Lung (tissue), 11 donors: ENCODE measurements at regions not wholly inside any gene's neighbourhood (a gene's known extent, or its start where the extent isn't known, plus 50 kb on each side); places are given as distances from the start of the nearest gene placed in this dataset.
A peak's percentile ranks its signal among the peaks of the same experiment; 100 is the strongest.

Source experiments
- ATAC-seq: fragments of 200-7000 bp; cut with Tn5 transposase; one replicate; pipeline ENCODE4 v1.9.1; 2020; ENCODE audit warnings: moderate number of reproducible peaks; ENCODE audit not compliant: insufficient read depth, low FRiP score
- DNase-seq, 3 donors: peaks; one replicate each; pipeline ENCODE4 v3.0.0-alpha.2; 2013 to 2017
- H3K27ac ChIP-seq, 2 donors: one replicate each; pipeline ENCODE4 v1.5.1; 2013; ENCODE audit warnings: mild to moderate bottlenecking in 2 of 2, moderate library complexity in 2 of 2, control low read depth in 1 of 2, inconsistent platforms in 1 of 2, low read depth in 1 of 2, low read length in 1 of 2
- H3K27me3 ChIP-seq, 3 donors: one replicate each; pipeline ENCODE4 v1.5.1; 2013; ENCODE audit warnings: low read length in 2 of 3; ENCODE audit not compliant: control insufficient read depth in 3 of 3, insufficient read depth in 3 of 3
- H3K36me3 ChIP-seq, 4 donors: one replicate each; pipeline ENCODE4 v1.5.1; 2013; ENCODE audit warnings: low read length in 4 of 4, mild to moderate bottlenecking in 1 of 4, moderate library complexity in 1 of 4; ENCODE audit not compliant: control insufficient read depth in 4 of 4, insufficient read depth in 4 of 4
- H3K4me1 ChIP-seq, 5 donors: one replicate each; pipeline ENCODE4 v1.5.1; 2013; ENCODE audit warnings: low read length in 5 of 5, mild to moderate bottlenecking in 2 of 5, moderate library complexity in 1 of 5; ENCODE audit not compliant: control insufficient read depth in 5 of 5, insufficient read depth in 5 of 5
- H3K4me3 ChIP-seq: one replicate; pipeline ENCODE4 v1.5.1; 2013; ENCODE audit warnings: mild to moderate bottlenecking, control low read depth, moderate library complexity
- H3K9ac ChIP-seq, 2 donors: one replicate each; pipeline ENCODE4 v1.5.1; 2013; ENCODE audit warnings: low read length in 2 of 2, control low read depth in 1 of 2; ENCODE audit not compliant: insufficient read depth in 1 of 2
- H3K9me3 ChIP-seq, 4 donors: one replicate each; pipeline ENCODE4 v1.5.1; 2013; ENCODE audit warnings: low read length in 3 of 4, mild to moderate bottlenecking in 1 of 4, moderate library complexity in 1 of 4; ENCODE audit not compliant: control insufficient read depth in 4 of 4, insufficient read depth in 3 of 4
- WGBS, 2 donors: extraction: QIAGEN DNeasy Blood & Tissue Kit; methylation state at CpG; one replicate each; pipeline ENCODE4 v1.1.7; 2013; 5-methylcytosine and 5-hydroxymethylcytosine counted together
- TF ChIP-seq, protein P1 (sequence below): IDR thresholded peaks from 2 replicates; pipeline ENCODE4 v1.5.1; 2012; ENCODE audit warnings: mild to moderate bottlenecking; ENCODE audit errors: control extremely low read depth, extremely low read depth
- donor health status: control.
- donor health status: control.
- donor health status: Bipolar disorder and iron deficiency.
- donor health status: healthy.
- donor health status: DM: yes; HTN: yes; CAD: no.

DNA sequence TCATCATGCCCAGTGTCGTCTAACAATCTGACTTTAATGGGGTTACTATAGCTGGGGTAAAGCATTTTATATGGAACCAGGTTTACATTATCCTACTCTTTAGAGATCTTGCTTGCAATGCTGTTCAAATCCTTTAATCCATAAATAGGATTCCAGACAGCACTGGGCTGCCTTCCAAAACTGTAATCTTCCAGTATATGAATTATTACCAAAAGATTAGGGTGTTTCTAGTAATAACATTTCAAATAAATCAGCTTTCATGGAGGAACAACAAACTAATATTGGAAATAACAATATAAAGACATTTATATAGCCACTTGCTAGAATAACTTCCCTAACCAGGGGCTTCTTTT lies 88.6 kb upstream of the PLXNA2 start:
- Histone ChIP-seq H3K9ac (no peak overlapping the region), H3K4me1 (peaks cover 0 to 6% (median 0%) of the 10 kb centered on the region in 5 donors), H3K27me3 (peaks cover 0 to 3% (median 0%) of the 10 kb centered on the region in 3 donors), H3K4me3 (no peak overlapping the region), H3K27ac (no peak overlapping the region), H3K9me3 (no peaks in the 10 kb centered on the region), H3K36me3 (no peaks in the 10 kb centered on the region)
- ATAC-seq = no peak
- peak in 2 of 3 donors; percentile 22 to 41 for DNase-seq
- TF ChIP-seq, protein P1, sequence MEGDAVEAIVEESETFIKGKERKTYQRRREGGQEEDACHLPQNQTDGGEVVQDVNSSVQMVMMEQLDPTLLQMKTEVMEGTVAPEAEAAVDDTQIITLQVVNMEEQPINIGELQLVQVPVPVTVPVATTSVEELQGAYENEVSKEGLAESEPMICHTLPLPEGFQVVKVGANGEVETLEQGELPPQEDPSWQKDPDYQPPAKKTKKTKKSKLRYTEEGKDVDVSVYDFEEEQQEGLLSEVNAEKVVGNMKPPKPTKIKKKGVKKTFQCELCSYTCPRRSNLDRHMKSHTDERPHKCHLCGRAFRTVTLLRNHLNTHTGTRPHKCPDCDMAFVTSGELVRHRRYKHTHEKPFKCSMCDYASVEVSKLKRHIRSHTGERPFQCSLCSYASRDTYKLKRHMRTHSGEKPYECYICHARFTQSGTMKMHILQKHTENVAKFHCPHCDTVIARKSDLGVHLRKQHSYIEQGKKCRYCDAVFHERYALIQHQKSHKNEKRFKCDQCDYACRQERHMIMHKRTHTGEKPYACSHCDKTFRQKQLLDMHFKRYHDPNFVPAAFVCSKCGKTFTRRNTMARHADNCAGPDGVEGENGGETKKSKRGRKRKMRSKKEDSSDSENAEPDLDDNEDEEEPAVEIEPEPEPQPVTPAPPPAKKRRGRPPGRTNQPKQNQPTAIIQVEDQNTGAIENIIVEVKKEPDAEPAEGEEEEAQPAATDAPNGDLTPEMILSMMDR = no peak
- 74 to 97% methylated on average over 1 of the region's 1 CpG for WGBS, 2 donors

DNA sequence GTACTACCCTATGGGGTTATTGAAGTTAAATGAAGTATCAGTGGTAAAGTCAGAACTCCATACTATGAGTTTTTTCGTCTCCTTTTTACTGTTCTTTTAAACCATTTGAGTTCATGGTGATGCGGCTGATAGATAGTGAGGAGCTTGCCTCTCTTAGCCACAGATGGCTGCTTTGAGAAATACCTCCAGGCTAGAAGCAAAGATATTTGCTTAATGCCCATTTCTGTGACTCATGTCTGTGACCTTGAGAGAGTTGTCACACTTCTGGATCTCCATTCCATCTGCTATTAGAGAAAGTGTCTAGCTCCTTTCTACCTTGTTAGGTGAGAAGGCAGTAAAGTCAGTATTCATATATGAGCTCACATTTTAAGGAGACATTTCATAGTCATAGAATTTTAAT lies 89.5 kb upstream of the PLXNA2 start:
- H3K27me3 ChIP-seq = no peaks in the 10 kb centered on the region
- TF ChIP-seq, protein P1 = no peak
- no peak overlapping the region for H3K27ac ChIP-seq
- H3K4me1 ChIP-seq = peaks cover 0 to 6% (median 0%) of the 10 kb centered on the region in 5 donors
- 91 to 95% methylated on average over 2 of the region's 2 CpGs for WGBS, 2 donors
- no peak for DNase-seq
- no peak for ATAC-seq
- H3K9ac ChIP-seq = no peak overlapping the region
- no peak overlapping the region for H3K4me3 ChIP-seq
- H3K36me3 ChIP-seq = no peaks in the 10 kb centered on the region
- H3K9me3 ChIP-seq = no peaks in the 10 kb centered on the region

GRCh38 chr1:208335371-208336136 lies 91.4 kb upstream of the PLXNA2 start:
- TF ChIP-seq, protein P1 = no peak
- H3K27ac ChIP-seq = no peak overlapping the region
- ATAC-seq = no peak
- H3K4me3 ChIP-seq = no peak overlapping the region
- no peaks in the 10 kb centered on the region for H3K9me3 ChIP-seq
- H3K27me3 ChIP-seq = no peaks in the 10 kb centered on the region
- no peak overlapping the region for H3K9ac ChIP-seq
- DNase-seq = no peak
- WGBS, 2 donors = 49 to 55% methylated on average over 9 of the region's 9 CpGs
- H3K36me3 ChIP-seq = no peaks in the 10 kb centered on the region
- peaks cover 0 to 6% (median 0%) of the 10 kb centered on the region in 5 donors for H3K4me1 ChIP-seq

GRCh38 chr1:208336137-208336518 lies 91.9 kb upstream of the PLXNA2 start:
- WGBS, 2 donors = 87 to 93% methylated on average over 6 of the region's 6 CpGs
- DNase-seq = no peak
- Histone ChIP-seq H3K9ac (no peak overlapping the region), H3K4me3 (no peak overlapping the region), H3K36me3 (no peaks in the 10 kb centered on the region), H3K27me3 (no peaks in the 10 kb centered on the region), H3K9me3 (no peaks in the 10 kb centered on the region), H3K27ac (no peak overlapping the region), H3K4me1 (peaks cover 0 to 6% (median 0%) of the 10 kb centered on the region in 5 donors)
- TF ChIP-seq, protein P1 = no peak
- ATAC-seq = no peak
